Lower leg skin (tissue), 4 donors: ENCODE measurements at regions not wholly inside any gene's neighbourhood (a gene's known extent, or its start where the extent isn't known, plus 50 kb on each side); places are given as distances from the start of the nearest gene placed in this dataset.

ENCODE experiments used
- DNase-seq, 2 donors: peaks; one replicate each; pipeline ENCODE4 v3.0.0-alpha.2; 2019; ENCODE audit warnings: low spot score in 2 of 2
- H3K4me3 ChIP-seq: fragments of 200-600 bp; sonication (generic); 2 replicates; pipeline ENCODE4 v1.5.1; 2017; ENCODE audit warnings: mild to moderate bottlenecking, low read depth; ENCODE audit not compliant: poor library complexity, severe bottlenecking
- CTCF ChIP-seq, 3 donors: fragments of 450-650 bp; IDR thresholded peaks; one replicate each; pipeline ENCODE4 v1.5.1; 2016; ENCODE audit warnings: antibody characterized with exemption in 3 of 3, mild to moderate bottlenecking in 3 of 3, moderate library complexity in 2 of 3
- POLR2A ChIP-seq, 2 donors: fragments of 450-650 bp; IDR thresholded peaks; one replicate each; pipeline ENCODE4 v1.6.1; 2016 to 2017; ENCODE audit warnings: antibody characterized with exemption in 2 of 2, mild to moderate bottlenecking in 1 of 2, moderate library complexity in 1 of 2
- WGBS, 2 donors: methylation state at CpG; one replicate each; pipeline ENCODE4 v1.1.5; 2018; 5-methylcytosine and 5-hydroxymethylcytosine counted together
- intact Hi-C: fragments of 100-400 bp; cut with DNase I; formaldehyde crosslinking; loops from one replicate; pipeline ENCODE4 v1.15.0; 2023; ENCODE audit warnings: low total_unique reads

- H3K4me3 ChIP-seq, result no peak overlapping the region
- DNase-seq, result no peak
- intact Hi-C loops, result no loop called here
- 48 to 59% methylated on average over 3 of the region's 3 CpGs for WGBS, 2 donors
- no peak for TF ChIP-seq CTCF (IDR thresholded peaks at IDR 0.05)
- TF ChIP-seq POLR2A (IDR thresholded peaks at IDR 0.05), result no peak
Measured at GRCh38 chr9:102209176-102209575, 470.7 kb upstream of the GRIN3A start.

- TF ChIP-seq CTCF (IDR thresholded peaks at IDR 0.05) (no peak), POLR2A (IDR thresholded peaks at IDR 0.05) (no peak)
- no peak overlapping the region for H3K4me3 ChIP-seq
- WGBS, 2 donors, result 85 to 87% methylated on average over 4 of the region's 4 CpGs
- DNase-seq, result no peak
- intact Hi-C loops, result no loop called here
Measured at GRCh38 chr9:102206432-102206831, 468.0 kb upstream of the GRIN3A start.

- no peak overlapping the region for H3K4me3 ChIP-seq
- no peak for DNase-seq
- intact Hi-C loops, result no loop called here
- no peak for TF ChIP-seq POLR2A (IDR thresholded peaks at IDR 0.05)
- TF ChIP-seq CTCF (IDR thresholded peaks at IDR 0.05), result no peak
- WGBS, 2 donors, result 82 to 85% methylated on average over 2 of the region's 2 CpGs
Measured at GRCh38 chr9:102205251-102205650, 466.8 kb upstream of the GRIN3A start.

GRCh38 chr9:102202126-102202525, 463.7 kb upstream of the GRIN3A start:
- intact Hi-C loops, result no loop called here
- WGBS, 2 donors, result 43 to 68% methylated on average over 1 of the region's 1 CpG
- no peak overlapping the region for H3K4me3 ChIP-seq
- TF ChIP-seq POLR2A (IDR thresholded peaks at IDR 0.05) (no peak), CTCF (IDR thresholded peaks at IDR 0.05) (no peak)
- DNase-seq, result no peak

- no peak for DNase-seq
- intact Hi-C loops, result no loop called here
- 54 to 63% methylated on average over 1 of the region's 1 CpG for WGBS, 2 donors
Measured at GRCh38 chr9:102185962-102186361, 447.5 kb upstream of the GRIN3A start.

More at GRCh38 chr9:102185962-102186361, 447.5 kb upstream of the GRIN3A start:
- no peak overlapping the region for H3K4me3 ChIP-seq
- TF ChIP-seq POLR2A (IDR thresholded peaks at IDR 0.05) (no peak), CTCF (IDR thresholded peaks at IDR 0.05) (no peak)
